ENCODE measurements at regions not wholly inside any gene's neighbourhood (a gene's known extent, or its start where the extent isn't known, plus 50 kb on each side); places are given as distances from the start of the nearest gene placed in this dataset.

DNA sequence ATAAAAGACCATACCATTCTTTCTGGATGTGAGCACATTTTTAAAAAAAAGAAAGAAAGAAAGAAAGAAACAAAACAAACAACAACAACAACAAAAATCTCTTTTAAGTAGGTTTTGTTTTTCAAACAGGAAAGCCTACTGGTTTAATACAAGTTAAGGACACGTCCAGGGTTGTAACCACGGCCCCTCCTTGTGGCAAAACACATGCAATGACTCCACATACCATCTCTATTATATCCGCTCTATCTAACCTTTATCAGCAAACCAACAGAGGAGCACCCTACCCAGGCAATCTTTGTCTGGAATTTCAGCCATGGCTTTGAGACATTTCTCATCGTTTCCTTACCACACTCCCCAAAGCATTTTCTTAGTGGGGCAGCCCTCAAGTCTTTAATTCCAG is 360.5 kb upstream of the TMPO start:
- DNase-seq = peak; percentile 16

DNA sequence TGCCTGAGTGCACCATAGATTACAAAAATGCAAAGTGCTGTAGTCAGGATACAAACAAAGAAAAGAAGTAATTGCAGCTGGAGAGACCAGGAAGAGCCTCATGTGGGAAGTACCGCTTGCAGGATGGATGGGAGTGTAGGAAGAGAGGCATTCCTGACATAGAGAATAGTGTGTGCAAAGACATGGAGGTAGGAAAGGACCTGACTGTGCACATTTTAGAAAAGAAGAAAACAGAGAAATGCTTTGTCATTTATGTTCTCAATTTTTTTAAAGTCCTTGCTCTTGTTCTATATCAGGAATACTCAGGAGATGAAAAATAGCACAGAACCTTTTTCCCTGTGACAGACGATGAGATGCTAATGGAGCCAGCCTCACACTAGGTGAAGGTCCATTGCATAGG is 358.7 kb upstream of the TMPO start:
- DNase-seq = no peak

DNA sequence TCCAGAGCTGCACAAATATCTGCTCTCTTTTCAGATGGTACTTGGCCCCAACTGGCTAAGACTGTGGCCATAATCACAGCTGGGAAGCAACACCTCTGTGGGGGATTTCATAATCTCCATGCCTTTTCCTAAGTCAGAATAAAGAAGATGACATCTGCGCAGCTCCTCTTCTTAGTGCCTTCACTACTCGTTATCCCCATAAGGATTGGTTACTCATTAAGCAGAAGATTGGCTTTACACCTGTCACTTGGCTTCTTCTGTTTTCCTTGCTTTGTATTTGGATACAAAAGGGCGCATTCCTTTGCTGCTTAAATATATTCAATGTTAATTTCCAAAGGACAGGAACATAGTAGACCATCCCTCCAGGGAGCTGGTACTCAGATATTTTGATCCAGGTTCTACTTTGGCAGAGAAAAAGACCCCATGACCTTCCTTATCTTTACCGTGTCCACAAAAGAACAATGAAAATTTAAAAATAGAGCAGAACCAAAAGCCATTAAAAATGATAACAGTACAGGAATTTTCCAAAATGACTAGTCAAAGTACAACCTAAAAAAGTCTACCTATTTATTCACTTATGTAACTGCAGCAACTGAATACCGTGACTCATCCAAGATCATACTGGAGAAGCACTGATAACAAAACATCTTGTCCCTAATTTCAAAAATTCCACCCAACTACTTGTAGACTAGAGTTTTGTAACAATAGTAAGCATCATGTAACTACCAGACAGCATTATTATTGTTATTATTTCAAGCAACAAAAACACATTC is 352.3 kb upstream of the TMPO start:
- no peak for DNase-seq

DNA sequence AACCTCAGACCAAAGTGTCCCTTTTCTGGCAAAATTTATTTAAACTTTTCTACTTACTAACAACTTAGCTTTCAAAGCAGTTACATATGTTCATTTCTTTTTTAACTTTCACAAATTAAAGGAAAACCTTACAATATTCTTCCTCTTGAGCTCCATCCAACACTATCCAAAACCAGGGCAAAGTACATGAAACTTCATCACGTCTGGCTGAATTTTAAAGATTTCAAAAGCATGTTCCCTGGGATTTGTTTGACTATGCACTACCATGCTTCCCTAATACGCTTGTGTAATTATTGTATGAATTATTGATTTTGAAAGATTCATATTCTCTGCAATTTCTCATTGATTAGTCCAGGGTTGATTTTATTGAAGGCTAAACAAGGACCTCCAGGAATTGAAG is 343.1 kb upstream of the TMPO start:
- DNase-seq = no peak

DNA sequence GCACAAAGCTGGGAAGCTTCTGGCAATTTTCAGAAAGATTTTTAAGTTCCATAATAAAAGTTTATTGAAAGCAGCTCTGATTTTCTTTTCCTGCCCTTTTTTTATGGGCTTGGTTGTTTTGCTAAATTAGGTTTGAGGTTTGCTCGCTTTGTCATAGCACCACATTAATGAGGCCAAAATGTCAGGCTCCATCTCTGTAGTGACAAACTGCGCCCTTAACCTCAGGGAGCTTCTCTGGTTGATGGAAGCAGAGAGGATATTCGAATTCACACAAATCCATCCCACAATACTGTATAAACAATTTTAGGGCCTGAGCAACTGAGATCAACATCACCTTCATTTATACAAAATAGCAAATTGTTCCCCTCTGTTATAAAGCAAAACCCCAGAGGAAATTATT is 342.6 kb upstream of the TMPO start:
- no peak for DNase-seq

DNA sequence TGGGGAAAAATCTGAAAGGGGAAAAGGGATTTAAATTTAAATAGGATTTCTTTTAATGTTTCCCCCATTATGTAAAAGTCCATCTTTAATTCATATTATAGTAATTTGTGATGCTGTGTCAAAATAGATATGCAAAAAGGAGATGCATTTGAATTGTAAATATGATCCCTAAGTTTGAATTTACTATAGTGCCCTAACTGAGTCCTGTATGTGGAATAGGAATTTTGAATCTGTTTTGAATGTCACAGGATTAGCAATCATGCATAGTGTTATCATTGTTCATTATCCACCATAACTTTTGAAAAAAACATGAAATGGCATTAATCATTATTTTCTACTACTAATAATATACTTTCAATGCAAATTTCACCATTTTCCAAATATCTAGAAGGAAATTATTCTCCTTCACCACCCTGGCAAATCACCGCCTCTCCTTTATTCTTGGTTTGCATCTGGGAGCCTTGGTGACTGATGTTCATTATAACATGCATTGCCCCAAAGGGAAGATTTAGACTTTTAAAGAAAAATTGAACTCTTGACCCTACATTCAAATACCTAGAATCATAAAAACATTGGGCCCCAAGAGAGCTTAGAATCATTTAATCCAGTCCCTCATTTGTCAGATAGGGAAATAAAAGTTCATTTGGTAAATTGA is 341.5 kb upstream of the TMPO start:
- DNase-seq = no peak

DNA sequence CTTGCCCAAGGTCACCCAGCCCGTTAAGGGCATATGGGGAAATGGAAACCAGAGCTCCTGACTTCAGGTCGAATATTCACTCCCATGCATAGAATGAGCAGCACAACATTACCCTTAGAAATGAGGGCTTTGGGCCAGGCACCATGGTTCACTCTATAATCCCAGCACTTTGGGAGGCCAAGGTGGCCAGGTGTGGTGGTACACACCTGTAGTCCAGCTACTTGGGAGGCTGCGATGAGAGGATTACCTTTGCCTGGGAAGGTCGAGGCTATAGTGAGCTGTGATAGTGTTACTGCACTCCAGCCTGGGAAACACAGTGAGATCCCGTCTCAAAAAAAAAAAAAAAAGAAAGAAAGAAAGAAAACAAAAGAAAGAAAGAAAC is 341.0 kb upstream of the TMPO start:
- no peak for DNase-seq

DNA sequence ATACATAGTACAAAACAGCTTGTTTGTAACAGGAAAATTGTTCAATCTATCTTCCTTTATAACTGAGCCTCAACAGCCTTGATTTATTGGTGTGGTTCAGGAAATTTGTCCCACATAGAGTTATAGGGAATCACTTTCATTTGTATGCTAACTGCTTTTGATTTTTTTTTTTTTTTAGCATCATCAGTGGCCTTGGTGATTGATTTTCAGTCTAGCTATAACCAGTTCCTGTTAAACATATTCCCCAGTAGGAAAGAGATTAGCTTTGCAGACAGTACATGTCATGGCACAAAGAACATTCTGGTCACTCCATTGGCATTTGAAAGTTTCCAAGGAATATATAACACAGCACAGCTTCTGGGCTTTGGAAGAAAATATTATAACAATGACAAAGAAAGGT is 337.3 kb upstream of the TMPO start:
- no peak for DNase-seq

DNA sequence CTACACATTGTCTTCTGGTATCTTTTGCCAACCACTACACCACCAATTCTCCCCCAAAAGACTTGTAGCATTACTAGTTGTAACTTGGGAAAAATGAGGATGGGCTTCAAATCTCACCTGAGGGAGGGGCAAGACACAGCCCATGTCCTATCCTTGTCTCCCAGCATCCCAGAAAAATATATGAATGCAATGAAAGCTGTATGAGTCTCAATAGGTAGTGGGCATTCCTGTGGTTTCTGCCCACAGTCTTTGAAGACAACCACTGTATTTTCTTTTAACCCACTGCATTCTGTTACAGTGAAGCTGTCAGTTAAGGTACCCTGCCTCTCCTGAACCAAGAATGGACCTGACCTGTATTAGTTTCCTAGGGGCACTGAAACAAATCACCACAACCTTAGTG is 336.2 kb upstream of the TMPO start:
- DNase-seq = no peak

DNA sequence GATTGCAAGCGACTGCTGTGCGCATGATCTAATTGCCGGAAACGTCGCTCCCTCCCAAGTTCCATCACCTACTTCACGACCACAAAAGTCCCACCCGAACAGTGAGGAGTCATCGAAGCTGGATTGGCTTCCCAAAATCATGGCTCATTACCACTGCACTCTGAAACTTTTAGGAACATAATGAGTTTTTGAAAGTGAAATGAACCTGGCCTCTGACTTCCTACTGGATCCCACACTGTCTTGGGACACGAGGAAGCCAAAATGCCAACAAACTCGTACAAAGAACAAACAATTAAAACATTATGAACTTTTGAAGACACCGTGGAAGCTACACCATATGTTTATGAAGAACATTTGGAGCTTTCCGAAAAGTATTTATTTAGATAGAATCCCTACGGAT is 334.8 kb upstream of the TMPO start:
- no peak for DNase-seq

DNA sequence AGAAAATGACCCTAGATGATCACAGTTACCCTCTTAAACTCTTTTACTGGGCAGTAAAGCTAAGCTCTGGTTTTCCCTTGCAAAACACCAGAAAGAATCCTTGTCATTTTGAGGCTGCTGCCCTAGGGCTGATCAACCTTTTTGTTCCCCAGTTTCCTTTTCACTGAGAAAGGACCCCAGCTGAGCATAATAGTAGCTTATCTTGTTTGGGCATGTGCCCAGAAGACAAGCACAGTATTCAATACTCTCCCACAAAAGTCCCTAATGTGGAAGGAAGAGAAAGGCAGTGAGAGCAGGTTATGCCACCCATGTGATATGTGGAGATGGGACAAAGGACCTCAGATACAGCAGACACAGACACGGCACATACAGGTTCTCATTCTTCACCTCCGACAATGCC is 332.6 kb upstream of the TMPO start:
- DNase-seq = no peak

DNA sequence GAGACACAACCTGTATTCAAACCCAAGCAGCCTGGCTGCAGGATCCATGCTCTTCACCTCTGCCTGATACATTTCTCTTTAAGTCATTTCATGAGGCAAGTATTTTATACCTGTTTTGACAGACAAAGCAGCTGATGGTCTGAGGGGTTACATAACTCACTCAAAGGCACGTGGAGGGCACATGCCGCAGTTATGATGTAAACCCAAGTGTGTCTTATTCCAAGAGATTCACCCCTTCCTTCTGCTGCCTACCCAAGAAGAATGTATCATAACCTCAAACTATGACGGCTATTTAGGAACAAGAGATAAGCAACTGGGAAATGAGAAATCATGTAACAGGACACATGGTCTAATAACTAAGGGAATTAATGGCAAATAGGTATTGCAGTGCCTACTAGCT is 329.8 kb upstream of the TMPO start:
- no peak for DNase-seq

DNA sequence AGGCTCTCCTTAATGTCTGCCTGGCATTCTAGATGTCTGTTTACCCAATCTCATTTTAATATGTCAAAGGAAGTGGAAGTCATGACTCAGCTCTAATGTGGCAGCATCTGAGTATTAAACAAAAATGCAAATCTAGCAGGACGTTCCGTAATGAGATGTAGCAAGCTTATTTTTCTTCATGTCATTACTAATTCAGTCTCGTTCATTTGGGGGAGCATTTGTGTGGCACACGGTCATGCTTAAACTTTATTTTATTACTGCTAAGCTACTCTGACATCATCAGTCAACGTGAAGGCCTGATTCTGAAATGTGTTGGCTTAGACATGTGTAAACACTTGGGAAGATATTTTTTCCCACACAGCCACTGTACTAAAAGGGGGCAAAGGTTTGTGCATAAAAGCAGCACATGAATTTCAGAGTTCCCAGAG is 326.7 kb upstream of the TMPO start:
- no peak for DNase-seq

DNA sequence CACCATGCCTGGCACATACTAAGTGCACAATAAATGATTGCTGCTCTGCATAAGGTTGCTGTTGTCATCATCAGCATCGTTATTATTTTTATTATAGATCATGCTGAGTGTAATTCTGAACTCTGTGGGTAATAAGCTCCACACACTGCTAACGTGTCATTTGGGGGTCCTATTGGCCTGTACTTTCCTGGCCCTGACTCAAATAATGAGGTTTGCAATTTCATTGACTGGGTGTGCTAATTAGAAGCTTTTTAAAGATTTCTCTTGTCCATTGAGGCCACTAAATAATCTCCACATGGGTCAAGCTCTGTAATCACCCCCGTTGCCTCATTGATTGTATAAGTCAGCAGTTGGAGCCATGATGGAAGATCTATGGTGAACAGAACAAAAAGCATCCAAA is 320.8 kb upstream of the TMPO start:
- DNase-seq = no peak

DNA sequence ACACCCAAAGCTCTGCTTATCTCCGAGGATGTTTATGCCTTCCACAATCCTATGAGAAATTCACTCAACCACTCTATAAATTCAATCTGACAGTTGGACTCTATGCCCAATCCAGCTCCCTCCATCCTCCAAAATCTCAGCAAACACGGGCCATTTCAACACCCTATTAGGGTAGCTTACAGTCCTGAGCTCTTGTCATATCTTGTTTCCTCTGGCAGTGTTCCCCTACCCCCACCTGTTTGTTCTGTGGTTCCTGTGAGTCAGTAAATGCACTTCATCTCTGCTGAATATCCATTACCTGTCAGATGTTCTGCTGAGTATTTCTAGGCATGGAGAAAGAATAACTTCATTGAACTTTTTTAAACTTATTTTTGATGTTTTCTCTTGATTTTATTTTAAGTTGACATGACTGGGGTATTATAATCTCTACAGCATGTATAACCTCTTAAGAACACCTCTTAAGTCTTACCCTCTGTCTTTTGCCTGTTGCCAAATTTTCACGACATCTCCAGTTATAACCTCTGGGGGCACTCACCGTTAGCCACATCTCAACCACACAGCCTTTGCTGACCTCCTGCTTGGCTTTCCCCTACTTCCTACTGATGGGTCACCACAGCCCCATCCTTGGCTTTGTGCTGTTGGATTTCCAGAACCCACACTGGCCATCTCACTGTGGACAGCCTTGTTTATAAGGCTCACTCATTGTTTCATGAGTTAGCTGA is 317.0 kb upstream of the TMPO start:
- DNase-seq = no peak

DNA sequence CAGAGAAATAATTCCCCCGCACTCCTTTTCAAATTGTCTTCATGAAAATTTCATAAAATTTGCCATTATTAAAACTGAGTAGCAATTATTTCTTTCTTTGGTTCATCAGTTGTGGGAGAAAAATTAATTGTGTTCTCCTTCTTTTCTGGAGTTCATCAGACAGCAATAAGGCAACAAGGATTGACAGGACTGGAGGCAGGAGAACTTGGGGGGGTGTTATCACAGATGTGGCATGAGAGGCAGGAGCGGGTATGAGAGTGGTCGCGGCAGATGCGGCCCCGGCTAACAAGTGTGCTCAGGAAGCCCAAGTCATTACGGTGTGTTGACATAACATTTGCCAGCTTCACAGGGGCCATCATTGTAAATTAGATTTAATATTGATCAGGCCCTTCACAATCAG is 306.6 kb upstream of the TMPO start:
- DNase-seq = no peak

DNA sequence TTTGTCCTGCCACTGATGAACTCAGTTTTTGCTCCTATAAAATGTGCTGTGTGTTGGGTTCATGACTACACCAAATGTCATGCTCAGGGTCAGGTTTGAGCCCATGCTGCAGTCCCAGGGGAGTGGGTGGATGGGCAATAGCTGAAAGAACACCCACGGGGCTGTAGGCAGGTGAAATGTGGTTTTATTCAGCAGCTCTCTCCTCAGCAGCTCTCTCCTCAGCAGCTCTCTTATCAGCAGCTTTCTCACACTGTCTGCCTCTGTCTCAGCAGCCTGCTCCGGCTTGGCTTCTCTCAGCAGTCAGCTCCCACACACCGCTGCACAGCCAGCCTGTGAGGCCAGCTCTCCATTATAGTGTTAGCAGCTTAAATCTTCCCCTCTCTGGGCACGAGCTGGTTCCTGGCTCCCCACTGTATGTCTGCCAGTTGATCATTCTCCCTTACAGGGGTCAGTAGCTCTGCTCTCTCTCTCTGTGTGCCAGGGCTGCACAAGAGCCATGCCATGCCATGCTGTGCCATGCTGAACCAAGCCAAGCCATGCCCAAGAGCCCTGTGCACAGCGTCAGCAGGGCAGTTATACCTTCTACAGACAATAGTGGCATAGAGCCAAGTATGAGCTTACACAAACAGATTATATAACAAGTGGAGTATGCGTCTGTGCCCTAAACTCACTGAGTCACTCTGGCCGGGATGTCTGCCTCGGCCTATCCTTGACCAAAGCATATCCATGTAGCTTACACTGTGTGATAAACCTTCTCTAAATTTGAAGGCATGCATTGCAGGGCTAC is 303.3 kb upstream of the TMPO start:
- no peak for DNase-seq

DNA sequence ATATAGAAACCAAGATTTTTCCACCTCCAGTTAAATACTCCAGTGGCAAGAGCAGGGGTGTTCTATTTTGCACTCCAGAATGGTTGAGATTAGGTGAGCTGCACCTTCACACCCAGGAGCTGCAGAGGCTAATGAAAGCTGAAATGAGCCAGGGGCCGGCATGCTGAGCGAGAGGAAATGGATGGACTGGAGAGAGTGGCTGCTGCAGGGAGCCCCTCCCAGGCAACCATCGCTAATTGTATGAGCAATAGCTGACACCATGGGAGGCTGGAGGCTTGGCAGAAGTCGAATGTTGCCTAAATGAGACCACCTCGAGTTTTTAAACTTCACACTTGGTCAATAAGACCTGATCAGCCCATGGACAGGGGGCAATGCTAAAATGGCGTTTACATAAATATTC is 301.8 kb upstream of the TMPO start:
- no peak for DNase-seq

DNA sequence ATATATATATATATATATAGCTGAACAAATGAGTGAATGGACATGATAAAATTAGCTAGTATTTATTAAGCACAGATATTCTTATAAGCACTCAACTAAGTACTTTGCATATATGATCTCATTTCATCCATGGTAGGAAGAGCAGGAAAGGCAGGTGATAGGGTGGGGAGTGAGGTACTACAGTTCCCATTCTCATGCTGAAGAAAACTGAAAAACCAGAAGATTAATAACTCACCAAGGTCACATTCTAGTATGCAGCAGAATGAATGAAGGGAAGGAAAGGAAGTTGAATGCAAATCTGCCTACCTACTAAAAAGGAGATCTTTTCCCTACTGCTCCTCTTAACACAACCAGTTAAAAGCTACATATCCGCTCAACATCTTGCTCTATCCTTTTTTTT is 298.1 kb upstream of the TMPO start:
- DNase-seq = no peak

DNA sequence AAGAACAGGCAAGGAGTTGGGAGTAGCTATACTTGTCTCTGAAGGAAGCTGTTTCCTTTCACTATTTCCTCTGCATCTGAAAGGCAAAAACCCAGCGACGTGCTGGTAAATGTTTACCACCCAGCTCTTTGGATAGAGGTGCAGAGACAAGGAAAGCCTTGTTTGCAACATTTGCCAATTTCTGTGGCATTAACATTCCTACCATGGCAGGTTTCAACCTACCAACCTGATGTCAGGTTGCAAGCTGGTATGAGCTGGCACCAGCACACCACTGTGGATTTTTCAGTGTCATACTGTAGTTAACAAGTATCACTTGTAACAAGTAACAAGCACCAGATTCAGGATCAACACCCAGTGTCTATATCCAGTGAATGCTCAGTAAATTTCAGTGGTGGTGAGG is 294.8 kb upstream of the TMPO start:
- no peak for DNase-seq

DNA sequence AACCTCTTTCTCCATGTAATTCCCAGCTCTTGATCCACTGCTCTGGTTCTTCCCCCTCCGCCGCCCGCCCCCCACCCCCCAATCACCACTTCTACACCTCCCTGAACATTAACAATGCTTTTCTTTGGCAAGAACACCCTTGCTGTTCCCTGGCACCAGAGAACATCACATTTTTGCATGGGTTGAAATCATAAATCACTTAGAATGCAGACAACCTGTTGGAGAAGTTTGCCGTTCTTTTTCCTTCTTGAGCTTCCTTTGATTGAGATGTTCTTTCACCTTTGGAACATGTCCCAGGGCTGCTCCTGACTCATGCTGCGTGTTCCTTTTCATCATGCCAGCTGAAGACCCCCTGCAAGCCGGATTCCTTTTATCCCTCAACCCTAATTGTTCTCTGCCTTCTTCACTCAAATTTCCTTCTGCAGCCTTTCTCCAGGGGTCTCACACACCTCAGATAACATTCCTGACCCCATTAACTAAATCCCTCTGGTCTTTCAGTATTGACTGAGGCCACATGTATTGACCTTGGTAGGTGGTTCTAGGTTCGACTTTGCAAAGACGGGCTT is 294.1 kb upstream of the TMPO start:
- DNase-seq = no peak

DNA sequence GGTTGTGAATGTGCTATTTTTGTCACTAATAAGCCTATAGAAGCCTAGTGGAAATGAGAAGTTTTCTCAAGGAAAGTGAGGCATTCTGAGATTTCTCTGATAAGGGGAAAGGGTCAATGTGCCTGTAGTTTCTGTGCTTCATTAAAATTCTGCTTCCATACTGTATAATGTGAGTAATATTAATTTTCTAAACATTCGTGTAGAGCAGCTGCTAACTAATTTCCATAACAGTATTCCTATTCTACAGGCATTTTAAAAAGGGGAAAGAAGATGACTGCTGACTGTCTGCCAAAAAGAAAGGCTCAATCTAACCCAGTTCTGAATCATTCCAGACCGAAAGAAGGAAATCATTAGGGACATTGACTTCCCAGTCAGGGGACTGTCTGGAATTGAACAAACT is 293.3 kb upstream of the TMPO start:
- no peak for DNase-seq

DNA sequence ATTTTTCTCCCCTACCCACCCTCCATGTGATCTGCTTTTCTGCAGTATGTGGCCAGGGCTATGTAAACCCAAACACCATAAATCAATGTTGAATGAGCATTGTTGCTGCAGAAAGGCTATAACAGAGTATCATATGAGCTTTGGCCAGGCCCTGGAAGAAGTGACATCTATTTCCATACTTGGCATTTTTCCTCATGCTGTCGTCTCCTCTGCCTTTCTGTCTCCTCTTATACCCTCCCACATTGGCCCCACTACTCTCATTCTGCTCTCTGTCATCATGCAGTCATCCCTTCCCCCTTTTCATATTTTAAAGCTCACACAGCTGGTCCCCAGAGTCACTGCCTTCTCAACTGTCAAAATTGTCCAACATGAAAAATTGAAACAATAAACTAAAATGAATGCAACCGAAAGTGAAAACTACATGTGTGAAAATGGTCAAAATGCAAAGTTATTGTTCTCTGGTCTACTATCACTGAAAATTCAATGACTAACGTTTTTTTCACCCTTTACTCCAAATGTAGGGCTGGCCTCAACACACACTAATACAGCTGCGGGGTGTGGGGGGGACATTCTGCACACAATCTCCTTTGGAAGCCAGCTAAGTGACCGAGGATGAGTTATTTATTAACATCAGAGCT is 290.7 kb upstream of the TMPO start:
- DNase-seq = no peak

Measured in NCI-H1417 treated with DMSO at 0.1 percent for 48 hours (cell line).